ENCODE measurements at regions not wholly inside any gene's neighbourhood (a gene's known extent, or its start where the extent isn't known, plus 50 kb on each side); places are given as distances from the start of the nearest gene placed in this dataset.

DNA sequence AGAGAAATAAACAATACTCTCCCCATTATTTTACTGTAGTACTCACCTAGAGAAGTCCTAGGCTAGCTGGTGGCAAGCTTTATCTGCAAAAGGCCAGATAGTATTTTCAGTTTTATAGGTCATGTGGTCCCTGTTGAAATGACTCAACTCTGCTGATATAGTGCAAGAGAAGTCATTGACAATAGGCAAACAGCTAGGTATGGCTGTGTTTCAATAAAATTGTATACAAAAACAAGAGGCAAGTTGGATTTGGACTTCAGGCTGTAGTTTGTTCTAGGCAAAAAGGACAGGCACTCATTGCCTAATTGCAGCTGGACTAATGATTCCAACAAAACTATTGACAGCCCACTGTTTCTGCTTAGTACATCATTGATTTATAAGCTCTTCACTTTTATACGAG is 328.0 kb upstream of the PDZRN3 start:
- Mint-ChIP-seq H3K27ac (ENCODE audit: unreplicated experiment) (no peak overlapping the region), H3K4me3 (no peak overlapping the region), H3K36me3 (ENCODE audit: low read depth) (no peaks in the 10 kb centered on the region), H3K27me3 (ENCODE audit: low read depth) (no peaks in the 10 kb centered on the region), H3K9me3 (peaks cover 2% of the 10 kb centered on the region), H3K4me1 (peaks cover 25% of the 10 kb centered on the region)
- no peak for DNase-seq (ENCODE audit: low read depth, low spot score)
- TF ChIP-seq, protein P1, sequence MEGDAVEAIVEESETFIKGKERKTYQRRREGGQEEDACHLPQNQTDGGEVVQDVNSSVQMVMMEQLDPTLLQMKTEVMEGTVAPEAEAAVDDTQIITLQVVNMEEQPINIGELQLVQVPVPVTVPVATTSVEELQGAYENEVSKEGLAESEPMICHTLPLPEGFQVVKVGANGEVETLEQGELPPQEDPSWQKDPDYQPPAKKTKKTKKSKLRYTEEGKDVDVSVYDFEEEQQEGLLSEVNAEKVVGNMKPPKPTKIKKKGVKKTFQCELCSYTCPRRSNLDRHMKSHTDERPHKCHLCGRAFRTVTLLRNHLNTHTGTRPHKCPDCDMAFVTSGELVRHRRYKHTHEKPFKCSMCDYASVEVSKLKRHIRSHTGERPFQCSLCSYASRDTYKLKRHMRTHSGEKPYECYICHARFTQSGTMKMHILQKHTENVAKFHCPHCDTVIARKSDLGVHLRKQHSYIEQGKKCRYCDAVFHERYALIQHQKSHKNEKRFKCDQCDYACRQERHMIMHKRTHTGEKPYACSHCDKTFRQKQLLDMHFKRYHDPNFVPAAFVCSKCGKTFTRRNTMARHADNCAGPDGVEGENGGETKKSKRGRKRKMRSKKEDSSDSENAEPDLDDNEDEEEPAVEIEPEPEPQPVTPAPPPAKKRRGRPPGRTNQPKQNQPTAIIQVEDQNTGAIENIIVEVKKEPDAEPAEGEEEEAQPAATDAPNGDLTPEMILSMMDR (conservative IDR thresholded peaks at IDR 0.05) = no peak

GRCh38 chr3:73950865-73951558 is 326.3 kb upstream of the PDZRN3 start:
- no peaks in the 10 kb centered on the region for H3K36me3 Mint-ChIP-seq (ENCODE audit: low read depth)
- no peak for DNase-seq (ENCODE audit: low read depth, low spot score)
- H3K27ac Mint-ChIP-seq (ENCODE audit: unreplicated experiment) = no peak overlapping the region
- TF ChIP-seq, protein P1 (conservative IDR thresholded peaks at IDR 0.05) = no peak
- no peaks in the 10 kb centered on the region for H3K9me3 Mint-ChIP-seq
- no peak overlapping the region for H3K4me3 Mint-ChIP-seq
- peaks cover 25% of the 10 kb centered on the region for H3K4me1 Mint-ChIP-seq
- no peaks in the 10 kb centered on the region for H3K27me3 Mint-ChIP-seq (ENCODE audit: low read depth)

DNA sequence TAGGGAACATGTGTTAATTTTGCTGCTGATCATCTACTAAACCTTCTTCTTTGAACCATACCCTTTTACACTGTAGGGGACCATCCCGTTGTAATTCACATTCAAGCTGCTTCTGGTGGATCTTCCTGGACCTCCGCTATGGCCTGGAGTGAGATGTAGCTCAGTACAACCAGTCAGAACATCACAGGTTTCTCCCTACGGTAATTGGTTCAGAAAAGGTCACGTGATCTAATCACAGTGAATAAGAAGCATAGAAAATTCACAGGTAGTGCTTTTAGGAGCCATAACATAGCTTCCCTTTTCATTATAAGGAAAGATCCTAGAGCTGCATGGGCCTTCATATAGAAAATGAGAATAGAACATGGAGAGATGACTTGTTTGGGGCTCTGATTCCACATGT is 320.8 kb upstream of the PDZRN3 start:
- TF ChIP-seq, protein P1 (conservative IDR thresholded peaks at IDR 0.05) = no peak
- Mint-ChIP-seq H3K4me1 (peaks cover 4% of the 10 kb centered on the region), H3K4me3 (no peak overlapping the region), H3K36me3 (ENCODE audit: low read depth) (no peaks in the 10 kb centered on the region), H3K27me3 (ENCODE audit: low read depth) (no peaks in the 10 kb centered on the region), H3K9me3 (peaks cover 3% of the 10 kb centered on the region), H3K27ac (ENCODE audit: unreplicated experiment) (no peak overlapping the region)
- no peak for DNase-seq (ENCODE audit: low read depth, low spot score)

DNA sequence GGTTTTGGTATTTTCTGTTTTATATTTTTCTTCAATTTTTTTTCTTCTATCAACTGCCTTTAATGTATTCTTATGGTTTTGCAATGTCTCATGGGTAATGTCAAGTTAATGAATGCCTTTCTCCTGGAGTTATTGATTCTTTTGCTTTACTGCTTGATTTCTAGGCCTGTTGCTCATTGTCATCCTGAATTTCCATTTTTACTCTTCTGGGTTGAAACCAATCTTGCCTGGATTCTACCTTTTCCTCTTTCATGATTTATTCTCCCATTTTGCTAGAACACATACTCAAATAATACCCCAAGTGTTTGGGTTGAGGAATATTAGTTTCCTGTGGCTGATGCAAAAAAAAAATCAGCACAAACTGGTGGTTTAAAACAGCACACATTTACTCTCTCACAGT is 315.2 kb upstream of the PDZRN3 start:
- DNase-seq (ENCODE audit: low read depth, low spot score) = no peak
- Mint-ChIP-seq H3K27me3 (ENCODE audit: low read depth) (no peaks in the 10 kb centered on the region), H3K9me3 (peaks cover 5% of the 10 kb centered on the region), H3K4me3 (no peak overlapping the region), H3K27ac (ENCODE audit: unreplicated experiment) (no peak overlapping the region), H3K4me1 (no peaks in the 10 kb centered on the region), H3K36me3 (ENCODE audit: low read depth) (no peaks in the 10 kb centered on the region)
- TF ChIP-seq, protein P1 (conservative IDR thresholded peaks at IDR 0.05) = no peak

DNA sequence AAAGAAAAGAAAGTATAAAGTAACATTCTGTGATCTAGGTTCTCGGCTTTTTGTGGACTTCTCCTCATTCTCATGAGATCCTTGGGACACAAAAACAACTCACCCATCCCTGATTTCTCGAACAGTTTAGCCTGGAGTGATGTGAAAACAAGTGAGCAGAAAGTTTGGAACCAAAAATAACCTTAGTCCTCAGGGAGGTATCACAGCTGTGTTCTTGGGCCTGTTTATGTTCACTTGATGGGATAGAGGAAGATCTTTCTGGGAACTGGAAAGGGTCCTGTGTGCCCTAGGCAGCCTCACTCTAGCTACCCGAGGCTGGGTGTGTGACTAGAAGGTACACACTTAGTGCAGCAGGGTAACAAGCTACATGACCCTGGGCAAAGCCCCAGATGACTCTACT is 308.8 kb upstream of the PDZRN3 start:
- H3K4me1 Mint-ChIP-seq = no peaks in the 10 kb centered on the region
- TF ChIP-seq, protein P1 (conservative IDR thresholded peaks at IDR 0.05) = no peak
- no peaks in the 10 kb centered on the region for H3K27me3 Mint-ChIP-seq (ENCODE audit: low read depth)

More for the DNA sequence above, 308.8 kb upstream of the PDZRN3 start:
- Mint-ChIP-seq H3K27ac (ENCODE audit: unreplicated experiment) (no peak overlapping the region), H3K4me3 (no peak overlapping the region), H3K9me3 (peaks cover 4% of the 10 kb centered on the region), H3K36me3 (ENCODE audit: low read depth) (no peaks in the 10 kb centered on the region)
- DNase-seq (ENCODE audit: low read depth, low spot score) = no peak
